ENCODE measurements at regions not wholly inside any gene's neighbourhood (a gene's known extent, or its start where the extent isn't known, plus 50 kb on each side); places are given as distances from the start of the nearest gene placed in this dataset.
A peak's percentile ranks its signal among the peaks of the same experiment; 100 is the strongest.

DNA sequence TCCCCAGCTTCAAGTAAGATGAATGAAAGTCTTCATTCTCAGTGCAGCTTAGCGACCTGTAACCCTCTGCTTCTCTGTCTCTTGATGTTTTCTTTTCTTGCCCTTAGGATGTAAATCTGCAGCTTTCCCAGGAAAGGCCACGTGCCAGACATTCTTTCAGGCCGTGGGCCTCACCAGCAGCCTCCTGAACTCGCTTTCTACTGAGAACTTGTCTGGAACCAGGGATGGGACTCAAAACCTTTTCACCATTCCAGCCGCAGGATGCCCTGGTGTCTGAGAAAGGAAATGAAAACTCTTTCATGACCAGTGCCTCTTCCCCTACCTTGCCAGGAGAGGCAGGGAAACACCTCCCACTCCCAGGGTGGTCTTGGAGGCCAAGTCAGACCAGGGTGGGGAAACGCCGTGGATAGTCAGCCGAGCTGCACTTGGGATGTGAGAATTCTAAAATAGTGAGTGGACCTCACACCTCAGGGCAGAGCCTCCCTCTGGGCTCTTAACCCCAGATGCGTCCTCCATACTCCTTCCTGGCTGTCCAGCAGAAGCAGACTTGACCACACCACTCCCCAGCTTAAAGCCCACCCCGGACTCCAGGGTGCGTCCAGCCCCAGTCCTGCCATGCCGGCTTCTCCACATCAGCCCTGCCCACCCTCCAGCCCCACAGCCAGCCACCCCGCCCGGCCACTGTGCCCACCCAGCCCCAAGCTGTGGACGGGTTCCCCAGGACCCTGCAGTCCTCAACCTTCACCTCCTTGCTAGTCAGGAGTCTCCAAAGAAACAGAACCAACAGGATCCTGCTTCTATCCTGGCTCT lies 115.5 kb downstream of the TWIST2 start:
- no peak for DNase-seq

DNA sequence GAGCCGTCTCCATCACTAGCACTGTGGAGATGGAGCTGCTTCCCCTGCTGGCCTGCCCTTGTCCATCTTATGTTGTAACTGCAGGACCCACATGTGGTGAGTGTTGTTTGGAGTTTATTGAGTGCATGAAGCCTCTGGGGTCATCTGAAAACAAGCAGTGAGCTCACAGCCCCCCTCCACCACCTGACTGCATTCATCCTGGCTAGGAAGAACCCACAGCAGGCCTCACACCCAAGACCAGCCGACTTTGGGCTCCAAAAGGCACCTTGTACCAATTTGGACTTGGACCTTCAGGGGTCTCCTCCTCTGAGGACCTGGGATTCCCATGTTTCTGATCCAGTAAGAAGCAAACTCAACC lies 116.1 kb downstream of the TWIST2 start:
- DNase-seq = no peak

DNA sequence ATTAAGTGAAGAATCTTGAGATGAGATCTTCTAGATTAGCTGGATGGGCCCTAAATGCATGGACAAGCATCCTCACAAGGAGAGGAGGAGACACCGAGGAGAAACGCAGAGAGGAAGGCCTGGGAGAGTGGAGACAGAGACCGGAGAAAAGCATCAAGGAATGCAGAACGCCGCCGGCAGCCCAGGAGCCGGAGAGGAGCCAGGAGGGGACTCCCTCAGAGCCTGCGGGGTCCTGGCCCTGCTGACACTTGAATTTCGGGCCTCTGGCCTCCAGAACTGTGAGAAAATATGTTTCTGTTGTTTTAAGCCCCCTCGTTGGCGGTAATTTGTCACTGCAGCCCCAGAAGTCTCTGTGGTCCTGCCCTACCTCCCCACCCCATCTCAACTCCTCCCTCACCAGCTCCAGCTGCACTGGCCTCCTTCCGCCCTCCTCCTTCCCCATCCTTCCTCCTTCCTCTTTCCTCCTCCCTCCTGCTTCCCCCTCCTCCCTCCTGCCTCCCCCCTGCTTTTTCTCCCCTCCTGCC lies 116.7 kb downstream of the TWIST2 start:
- DNase-seq = no peak

DNA sequence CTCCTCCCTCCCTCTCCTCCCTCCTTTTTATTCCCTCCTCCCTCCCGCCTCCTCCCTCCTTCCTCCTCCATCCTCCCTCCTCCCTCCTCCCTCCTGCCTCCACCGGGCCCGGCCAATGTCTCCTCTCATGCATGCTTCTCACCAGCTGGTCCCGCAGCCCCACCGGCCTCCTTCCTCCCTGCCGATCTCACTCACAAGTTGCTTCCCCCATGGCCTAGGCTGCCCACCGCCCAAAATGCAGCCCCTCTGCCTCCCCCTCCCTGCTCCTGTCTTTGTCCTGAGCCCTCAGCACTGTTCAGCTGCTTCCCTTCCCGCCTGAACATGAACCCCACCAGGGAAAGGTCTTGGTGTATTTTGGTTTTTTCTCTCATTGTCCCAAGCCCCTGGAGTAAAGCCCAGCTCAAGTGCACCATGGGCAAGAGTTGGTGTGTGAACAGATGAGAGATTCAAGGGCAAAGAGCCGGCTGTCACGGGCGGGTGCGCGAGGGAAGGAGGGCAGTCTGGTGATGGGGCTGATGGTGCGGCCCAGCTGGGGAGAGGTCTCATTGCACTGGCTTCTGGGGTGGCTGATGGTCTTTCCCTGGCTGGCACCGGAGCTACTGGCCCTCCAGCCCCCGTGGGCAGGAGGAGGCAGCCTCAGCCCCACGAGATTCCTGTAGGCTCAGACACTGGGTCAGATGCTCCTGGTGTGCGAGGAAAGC lies 117.6 kb downstream of the TWIST2 start:
- no peak for DNase-seq

DNA sequence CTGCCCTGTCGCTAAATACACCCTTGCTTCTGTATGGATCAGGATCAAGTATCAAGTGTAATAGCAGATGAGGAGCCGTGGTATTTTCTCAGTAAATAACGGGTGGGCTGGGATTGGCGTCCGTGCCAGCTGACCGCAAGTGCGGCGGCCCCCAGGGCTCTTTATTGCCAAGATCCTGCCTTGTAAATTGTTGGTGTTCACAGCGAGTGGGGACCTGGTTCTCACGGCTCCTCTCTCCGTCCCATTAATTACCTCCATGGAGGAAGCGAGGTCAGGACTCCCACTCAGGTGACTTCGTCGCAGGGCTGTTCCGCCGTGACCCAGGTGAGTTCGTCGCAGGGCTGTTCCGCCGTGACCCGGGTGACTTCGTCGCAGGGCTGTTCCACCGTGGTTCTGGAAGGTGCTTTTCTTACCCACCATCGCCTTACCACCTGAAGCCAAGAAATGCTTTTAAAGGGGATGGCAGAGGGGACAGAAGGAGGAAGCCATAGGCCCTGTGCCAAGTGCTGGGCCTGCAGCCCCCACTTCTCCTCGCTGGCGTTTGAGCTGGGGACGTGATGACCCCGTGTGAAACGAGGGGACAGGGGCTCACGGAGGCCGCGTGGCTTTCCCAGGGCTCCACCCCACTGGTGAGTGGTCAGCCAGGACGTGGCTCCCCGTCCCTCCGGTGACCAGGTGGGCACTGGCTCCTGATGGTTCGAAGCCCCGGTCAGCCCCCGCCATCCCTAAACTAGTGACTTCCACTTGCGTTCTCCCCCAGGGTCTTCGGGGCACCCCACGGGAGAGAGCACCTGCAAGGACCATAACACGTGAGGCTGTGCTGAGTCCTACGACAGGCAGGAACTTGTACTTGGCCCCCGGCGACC lies 118.4 kb downstream of the TWIST2 start:
- DNase-seq = no peak

DNA sequence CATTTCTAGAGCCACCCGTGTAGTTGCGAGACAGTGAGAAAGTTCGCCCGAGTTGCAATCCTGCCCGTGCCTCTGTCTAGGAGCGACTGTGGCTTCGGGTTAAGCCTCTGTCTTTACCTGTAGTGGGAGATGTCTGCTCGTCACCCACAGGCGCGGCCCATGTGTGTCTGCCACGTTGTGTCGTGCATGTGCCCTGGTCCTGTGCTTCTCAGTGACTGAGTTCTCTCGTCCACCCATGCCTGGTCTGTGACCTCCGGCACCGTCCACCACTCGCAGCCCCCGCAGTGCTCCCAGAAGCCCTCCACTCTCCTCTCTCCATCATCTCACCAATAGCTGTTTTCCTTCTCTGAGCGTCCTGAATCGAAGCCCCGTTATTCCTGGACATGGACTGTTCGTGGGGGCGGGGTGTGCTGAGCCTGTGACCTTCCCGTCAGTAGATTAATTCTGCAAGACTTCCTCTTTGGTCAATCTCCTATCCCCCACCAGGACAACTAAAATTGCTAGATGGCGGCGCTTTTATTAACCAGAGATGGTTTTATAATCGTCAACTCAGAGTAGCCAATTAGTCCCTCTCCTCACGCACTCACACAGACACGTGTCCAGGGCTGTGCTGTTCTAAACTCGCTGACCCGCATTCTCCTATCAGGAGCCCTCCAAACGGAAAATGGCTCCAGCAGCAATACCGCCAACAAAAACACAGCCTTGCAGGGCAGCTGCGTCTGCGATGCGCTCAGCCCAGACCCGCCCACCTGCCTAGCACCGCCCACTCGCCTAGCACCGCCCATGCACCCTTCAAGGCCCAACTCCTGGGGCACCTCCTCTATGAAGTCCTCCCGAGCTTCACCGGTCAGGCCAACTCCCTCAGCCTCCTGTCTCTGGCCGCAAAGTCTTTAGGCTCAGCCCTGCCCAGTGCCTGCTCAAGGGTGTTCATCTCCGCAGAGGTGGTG lies 119.4 kb downstream of the TWIST2 start:
- no peak for DNase-seq

DNA sequence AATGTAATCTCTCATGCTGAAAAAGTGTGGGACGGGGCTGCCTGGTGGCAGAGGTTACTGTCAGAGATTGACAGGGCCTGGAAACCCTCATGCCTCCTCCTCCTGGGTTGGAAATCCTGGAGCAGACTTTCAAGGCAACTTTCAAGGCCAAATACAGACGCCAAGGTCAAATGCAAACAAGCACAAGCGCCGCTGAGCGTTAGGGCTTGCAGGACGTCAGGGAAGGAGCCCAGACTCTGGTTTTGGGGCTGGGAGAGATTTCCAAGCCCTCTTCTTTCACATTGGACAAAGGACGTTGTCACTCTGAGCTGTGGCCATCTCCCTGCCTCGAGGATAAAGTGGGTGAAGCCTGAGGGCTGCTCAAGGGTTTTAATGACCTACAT lies 120.1 kb downstream of the TWIST2 start:
- DNase-seq = no peak

DNA sequence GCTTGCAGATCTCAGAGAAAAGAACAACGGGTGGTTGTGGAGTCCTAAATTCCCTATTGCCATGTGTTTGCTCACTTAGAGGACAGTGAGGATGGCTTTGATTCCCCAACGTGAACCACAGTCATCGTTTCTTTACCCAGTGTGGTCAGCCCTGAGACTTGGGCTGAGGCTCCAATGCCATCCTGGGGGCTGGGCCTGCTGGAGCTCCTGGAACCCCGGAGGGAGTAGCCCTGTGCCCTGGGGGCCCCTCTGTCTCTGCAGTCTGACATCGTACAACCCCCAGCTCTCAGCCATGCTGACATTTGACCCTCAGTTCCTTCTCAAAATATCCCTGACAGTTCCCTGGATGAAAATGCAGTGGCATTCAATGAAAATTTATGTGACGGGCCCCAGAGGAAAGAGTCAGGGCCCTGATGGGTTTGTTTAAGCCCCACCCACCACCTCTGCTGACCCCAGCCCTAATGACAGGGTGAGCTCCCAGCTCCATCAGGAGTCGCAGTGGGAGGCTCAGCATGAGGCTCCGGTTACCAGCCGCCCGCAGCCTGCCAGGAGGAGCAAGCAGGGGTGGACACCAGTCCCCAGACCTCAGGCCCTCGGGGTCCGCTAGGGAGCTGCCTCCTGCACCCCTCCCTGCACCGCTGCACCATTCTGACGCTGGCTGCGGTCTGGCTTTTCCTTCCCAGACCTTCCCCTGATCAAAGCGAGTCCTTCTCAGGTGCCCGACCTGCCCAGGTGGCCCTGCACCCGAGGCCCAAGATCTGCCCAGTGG lies 120.9 kb downstream of the TWIST2 start:
- DNase-seq = no peak

DNA sequence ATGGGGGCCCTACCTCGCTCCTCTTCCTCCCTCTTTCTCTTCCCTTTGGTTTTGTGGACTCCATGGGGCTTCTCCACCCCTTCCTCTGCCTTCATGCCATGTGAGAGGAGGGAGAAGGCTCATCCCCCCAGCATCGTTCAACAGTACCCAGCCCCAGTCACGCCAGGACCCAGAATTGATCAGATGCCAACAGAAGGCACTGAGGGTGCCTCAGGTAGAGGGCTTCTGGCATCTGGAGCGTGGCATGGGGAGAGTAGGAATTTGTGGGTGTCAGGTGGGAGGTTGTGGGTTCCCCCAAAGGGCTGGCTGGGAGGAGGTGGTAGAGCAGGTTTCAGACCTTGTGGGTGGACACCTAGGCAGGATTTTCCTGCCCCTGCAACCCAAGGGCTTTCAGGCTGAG lies 122.0 kb downstream of the TWIST2 start:
- no peak for DNase-seq

DNA sequence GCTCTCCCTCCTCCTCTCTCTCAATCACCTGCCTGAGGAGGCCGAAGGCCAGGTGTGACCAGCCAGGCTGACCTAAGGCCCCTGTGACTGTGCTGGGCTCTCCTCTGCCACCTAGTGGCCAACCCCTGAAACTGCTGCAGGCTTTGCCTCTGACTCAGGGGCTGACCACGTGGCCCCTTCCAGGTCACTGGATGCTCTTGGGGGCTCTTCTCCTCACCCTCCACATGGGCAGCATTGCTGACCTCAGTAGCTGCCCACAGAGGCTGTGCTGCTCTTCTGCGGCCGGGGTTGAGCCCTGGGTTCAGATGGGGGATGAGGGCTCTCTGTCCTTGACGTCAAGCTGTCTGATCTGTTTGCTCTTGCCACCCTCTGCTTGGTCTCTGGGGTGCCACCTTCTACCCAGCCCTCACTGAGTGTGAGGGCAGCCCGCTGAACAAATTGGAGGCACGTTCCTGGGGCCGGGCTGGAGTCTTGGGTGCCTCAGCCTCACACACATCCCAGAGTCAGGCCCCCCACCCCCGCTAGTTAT lies 122.7 kb downstream of the TWIST2 start:
- DNase-seq = no peak

DNA sequence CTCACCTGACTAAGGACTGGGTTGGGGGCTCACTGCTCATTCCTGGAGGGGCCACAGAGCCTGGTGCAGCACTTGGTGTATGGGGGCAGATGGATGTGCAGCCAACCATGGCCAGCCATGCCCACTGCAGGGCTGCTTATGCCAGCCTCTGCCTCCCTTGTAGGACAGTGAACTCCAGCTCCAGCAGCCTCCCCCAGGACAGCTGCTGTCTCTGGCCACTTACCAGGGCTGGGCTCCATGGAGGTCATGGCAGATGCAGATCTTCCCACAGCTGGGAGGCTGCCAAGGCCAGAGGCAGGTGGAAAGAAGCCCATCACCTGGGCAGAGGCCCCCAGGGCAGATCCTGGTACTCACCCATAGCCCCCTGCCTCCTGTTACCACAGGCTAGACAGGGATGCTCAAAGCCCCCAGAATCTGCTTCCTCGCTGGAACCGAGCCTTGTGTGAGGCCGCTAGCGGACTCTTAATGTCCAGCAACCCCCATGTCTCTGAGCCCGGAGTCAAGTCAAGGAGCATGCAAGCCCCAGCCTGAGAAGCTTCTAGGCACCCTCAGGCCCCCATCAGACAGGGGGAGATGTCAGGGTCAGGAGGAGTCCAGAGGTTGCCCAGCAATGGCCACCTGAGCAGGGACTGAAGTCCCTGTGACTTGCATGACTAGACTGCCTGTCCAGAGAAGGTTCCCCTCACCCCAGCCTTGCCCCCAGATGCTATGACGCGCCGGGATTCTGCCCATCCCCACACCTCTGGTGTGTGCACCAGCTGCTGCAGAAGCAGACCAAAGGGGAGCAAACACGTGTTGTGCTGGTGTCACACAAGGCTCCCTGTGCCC lies 123.6 kb downstream of the TWIST2 start:
- DNase-seq = no peak

DNA sequence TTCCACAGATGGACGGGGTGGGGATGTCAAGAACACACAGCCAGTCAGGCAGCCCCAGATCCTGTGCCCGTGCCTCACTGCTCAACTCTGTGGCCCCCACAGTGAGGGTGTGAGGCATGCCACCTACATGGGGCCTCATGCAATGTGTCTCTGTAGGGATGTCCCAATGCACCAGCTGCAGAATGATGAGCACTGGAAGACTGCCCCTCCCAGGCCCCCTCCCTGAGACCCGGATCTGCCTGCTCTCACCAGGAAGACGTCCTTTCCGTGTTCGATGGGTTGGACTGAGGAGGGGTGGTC lies 124.2 kb downstream of the TWIST2 start:
- DNase-seq = no peak

DNA sequence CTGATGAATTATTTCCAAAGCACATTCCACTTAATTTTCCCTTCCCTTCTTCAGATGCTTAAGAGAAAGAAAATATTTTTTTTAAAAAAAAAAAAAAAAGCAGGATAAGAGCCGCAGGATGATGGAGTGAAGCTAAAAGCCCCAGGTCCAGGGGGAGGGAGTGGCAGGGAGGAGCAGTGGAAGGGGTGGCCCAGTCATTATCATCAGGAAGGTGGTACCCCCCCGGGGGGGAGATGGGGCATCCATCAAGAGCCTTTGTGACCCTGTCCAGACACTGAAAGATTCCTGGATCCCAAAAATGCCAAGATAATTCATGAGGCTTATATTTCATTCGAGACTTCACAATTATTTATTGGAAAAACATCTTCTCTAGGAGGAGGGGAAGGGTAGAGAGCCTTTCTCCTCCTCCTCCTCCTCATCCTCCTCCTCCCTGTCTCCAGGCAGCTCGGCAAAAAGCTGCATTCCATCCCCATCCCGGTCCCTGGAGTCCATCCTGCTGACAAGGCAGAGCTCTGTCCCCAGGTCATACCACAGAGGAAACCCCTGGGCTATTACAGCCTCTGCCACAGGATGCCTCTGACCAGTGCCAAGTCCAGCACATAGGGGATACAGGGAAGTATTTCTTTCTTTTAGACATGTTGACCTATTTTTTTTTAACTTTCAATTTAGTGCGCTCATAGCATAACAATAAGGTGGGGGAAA lies 125.3 kb downstream of the TWIST2 start:
- DNase-seq = no peak

DNA sequence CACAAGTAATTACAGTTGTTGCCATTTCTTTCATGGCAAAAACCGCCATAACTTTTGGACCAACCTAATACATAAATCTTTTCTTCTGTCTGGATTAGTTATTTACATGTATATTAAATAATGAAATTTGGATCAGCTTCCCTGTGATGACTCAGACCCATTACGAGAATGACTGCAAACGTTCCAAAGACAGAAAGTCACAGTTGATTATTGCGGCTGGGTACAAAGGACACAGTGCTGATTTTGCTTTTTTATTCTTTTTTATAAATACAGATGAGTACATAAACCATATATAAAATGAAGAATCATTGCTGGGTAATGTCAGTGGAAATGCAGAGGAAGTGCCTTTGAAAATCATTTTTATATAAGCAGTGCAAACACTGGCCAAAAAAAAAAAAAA lies 126.2 kb downstream of the TWIST2 start:
- DNase-seq = peak; percentile 7

DNA sequence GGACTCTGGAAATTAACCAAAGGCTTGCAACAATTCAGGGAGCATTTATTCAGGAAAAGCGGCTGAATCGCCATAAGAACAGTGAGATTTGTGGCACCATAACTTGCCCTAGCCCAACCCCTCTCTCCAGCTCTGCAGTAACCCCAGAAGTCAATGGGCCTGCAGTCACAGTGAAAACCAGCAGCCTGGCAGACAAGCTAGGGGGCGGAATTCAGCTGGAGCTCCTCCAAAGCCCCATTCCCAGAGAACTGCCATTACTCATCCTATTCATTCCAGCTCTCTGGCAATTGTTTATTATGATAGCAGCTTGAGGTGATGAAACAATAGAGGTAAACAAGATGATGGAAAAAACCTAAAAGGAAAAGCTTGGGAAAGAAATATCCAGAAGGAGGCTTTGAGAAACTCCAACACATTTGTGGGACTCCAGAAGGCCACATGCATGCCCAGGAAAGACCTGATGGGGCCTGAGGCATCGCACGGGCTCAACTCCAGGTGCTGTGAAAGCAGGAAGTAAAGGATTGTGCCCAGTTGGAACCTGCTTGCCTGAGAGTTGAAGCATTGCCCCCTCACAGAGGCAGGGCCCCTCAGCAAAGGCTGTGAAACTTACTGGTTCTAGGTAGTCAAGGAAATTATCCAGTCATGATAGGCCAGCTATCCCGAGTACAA lies 126.7 kb downstream of the TWIST2 start:
- peak; percentile 74 for DNase-seq

DNA sequence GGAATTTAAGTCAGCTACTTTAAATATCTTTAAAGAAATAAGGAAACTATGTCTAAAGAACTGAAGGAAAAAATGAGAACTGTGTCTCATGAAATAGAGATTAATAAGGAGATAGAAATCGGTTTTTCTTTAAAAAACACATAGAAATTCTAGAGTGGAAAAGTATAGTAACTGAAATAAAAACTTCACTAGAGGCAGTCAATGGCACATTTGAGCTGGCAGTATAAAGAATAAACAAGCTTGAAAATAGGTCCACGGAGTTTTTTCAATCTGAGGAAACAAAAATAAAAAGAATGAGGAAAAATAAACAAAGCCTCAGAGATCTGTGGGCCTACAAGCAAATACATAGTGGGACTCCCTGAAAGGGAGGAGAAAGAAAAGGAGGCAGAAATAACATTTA lies 127.5 kb downstream of the TWIST2 start:
- no peak for DNase-seq

DNA sequence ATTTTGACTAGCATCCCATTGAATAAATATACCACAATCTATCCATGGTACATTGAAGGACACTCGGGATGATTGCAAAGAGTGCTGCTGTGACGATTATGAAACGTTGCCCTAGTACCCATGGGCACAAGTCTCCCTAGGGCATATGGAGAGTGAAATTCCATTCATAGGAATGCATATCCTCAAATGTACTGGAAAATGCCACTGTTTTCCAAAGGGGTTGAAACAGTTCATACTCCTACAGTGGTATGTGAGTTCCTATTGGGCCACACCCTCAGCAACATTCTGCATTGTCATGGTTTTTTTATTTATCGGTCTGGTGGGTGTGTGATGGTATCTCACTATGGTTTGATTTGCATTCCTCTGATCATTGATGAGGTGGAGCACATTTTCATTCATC lies 130.6 kb downstream of the TWIST2 start:
- DNase-seq = no peak

DNA sequence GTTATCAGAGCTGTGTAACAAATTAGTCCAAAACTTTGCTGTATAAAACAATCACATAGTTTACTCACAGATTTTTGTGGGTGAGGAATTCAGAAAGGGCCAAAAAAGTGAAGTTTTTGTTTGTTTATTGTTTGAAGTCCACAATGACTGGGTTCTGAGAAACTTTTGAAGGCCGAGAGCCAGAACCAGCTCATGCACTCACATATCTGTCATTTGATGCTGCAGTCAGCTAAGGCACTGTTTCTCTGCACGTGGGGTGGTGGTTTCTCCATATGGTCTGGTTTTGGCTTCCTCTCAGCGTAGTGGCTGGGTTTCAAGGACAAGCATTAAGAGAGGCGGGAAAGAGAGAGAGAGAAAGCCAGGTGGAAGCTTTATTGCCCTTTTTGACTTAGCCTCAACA lies 131.8 kb downstream of the TWIST2 start:
- DNase-seq = no peak

DNA sequence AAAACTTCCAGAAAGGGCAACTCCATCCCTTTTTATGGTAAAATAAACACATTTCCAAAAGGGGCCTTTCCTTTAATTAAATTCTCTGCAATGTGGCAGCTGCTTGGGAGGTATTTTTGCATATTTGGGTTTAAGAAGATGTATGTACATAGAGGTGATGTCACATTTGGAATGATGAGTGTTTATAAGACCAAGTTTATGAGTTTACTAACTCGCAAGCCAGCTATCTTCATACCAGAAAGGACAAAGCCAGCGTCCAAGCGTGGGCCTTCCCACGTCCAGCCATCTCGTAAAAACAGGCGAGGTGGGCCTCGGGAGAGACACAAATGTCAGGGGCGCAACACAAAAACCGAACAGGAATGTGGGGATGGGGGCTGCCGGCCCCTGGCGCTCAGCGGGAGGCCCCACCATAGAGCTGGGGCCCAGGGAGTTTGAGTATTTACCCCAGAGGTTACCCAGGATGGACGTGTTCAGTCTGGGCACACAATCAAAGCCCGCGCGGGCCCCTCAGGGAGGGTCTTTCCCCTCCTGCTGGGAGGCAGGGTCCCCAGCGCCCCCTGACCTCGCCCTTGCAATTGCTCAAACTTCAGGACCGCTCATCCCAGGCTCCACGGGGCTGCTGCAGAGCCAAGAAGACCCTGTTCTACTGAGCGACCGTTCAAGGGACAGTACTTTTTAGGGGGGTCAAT lies 137.3 kb downstream of the TWIST2 start:
- no peak for DNase-seq
